A673 (cell line): ENCODE measurements at regions not wholly inside any gene's neighbourhood (a gene's known extent, or its start where the extent isn't known, plus 50 kb on each side); places are given as distances from the start of the nearest gene placed in this dataset.

Experiments used
- EZH2 ChIP-seq: fragments of 200-600 bp; sonication (generic); IDR thresholded peaks from 2 replicates; pipeline ENCODE4 v1.6.1; 2017; ENCODE audit warnings: borderline replicate concordance, low read depth, mild to moderate bottlenecking, mixed read lengths, antibody characterized with exemption, low read length; ENCODE audit not compliant: poor library complexity, severe bottlenecking
- TF ChIP-seq, protein P1 (sequence below): fragments of 300-800, 200-600 bp; sonication (generic); conservative IDR thresholded peaks from 2 replicates; pipeline ENCODE4 v1.5.1; 2017; ENCODE audit warnings: low read depth, mild to moderate bottlenecking, antibody characterized with exemption, low read length, moderate library complexity, mixed read lengths

DNA sequence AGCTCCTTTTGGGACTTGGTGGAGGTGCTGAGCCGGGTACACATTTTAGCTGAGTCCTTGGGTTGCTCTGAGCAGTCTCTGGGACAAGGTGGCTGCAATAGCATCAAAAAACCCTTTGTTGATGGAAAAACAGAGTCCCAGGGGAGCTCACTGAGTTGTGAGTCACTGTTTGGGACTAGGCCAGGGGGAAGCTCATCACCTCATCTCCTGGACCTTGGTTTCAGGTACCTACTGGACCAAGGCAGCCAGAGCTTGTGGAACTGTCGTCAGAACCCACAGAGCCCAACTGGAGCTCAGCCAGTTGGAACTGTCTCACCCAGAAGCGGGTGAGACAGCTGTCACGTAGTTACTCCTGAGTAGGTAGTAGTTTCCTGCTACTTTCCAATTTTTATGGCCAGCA is 146.7 kb downstream of the HLX start:
- TF ChIP-seq, protein P1, sequence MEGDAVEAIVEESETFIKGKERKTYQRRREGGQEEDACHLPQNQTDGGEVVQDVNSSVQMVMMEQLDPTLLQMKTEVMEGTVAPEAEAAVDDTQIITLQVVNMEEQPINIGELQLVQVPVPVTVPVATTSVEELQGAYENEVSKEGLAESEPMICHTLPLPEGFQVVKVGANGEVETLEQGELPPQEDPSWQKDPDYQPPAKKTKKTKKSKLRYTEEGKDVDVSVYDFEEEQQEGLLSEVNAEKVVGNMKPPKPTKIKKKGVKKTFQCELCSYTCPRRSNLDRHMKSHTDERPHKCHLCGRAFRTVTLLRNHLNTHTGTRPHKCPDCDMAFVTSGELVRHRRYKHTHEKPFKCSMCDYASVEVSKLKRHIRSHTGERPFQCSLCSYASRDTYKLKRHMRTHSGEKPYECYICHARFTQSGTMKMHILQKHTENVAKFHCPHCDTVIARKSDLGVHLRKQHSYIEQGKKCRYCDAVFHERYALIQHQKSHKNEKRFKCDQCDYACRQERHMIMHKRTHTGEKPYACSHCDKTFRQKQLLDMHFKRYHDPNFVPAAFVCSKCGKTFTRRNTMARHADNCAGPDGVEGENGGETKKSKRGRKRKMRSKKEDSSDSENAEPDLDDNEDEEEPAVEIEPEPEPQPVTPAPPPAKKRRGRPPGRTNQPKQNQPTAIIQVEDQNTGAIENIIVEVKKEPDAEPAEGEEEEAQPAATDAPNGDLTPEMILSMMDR = no peak
- TF ChIP-seq EZH2 = no peak
